GM19240 (cell line): ENCODE measurements at regions not wholly inside any gene's neighbourhood (a gene's known extent, or its start where the extent isn't known, plus 50 kb on each side); places are given as distances from the start of the nearest gene placed in this dataset.
"Not testable (repeated sequence)": the region's sequence is repeated elsewhere in the genome, so short reads cannot be mapped to it uniquely, and the experiment has no call there.

Experiments
- DNase-seq: peaks from one replicate; pipeline ENCODE4 v3.0.0; 2011; ENCODE audit warnings: low spot score; ENCODE audit not compliant: insufficient read length

DNA sequence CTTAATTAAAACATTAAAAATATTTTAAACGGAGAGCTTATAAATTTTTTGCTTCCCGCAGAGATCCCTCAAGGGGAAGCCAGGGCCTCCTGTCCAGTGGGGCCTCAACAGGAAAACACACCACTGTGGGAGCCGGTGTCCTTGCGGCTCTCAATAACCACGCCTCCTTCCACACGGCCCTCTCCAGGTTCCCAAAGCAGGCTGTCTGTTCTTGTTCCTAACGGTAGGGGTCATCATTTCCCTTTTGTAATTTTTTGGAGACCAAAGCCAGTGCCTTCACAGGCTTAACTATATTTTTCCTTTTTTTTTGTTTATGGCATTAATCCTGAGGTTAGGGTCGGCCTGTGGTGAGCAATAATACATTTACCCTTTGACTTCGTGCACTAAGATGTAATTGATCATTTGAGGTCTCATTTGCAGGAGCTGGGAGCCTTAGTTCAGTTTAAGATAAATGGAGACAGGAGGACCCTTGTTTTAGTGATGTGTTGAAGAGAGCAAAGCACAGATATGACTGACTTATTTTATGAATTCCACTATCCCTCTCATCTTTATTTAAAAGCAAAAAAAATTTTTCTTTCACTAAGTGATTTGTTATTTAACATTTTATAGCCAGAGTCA is 77.5 kb upstream of the N4BP1 start:
- peak; percentile 53 for DNase-seq

GRCh38 chr16:48684148-48684547 is 74.2 kb upstream of the N4BP1 start:
- no peak for DNase-seq

GRCh38 chr16:48682971-48683370 is 73.0 kb upstream of the N4BP1 start:
- no peak for DNase-seq

DNA sequence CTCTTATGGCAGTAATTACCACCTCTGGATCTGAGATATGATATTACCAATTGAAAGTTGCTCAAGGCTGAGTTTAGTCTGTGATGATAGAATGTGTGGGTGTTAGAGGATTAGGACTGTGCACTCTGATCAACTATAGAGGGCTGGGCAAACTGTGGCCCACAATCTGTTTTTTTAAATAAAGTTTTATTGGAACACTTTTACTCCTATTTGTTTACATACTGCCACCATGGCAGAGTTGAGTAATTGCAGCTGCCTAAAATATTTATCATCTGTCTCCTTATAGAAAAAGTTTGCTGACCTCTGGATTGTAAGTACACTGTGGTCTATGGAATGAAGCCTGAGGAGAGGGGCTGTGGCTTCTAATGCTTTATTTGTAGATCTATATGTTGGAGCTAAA is 71.5 kb upstream of the N4BP1 start:
- DNase-seq = no peak

- DNase-seq = no peak
Measured at GRCh38 chr16:48680881-48681280, 70.9 kb upstream of the N4BP1 start.

DNA sequence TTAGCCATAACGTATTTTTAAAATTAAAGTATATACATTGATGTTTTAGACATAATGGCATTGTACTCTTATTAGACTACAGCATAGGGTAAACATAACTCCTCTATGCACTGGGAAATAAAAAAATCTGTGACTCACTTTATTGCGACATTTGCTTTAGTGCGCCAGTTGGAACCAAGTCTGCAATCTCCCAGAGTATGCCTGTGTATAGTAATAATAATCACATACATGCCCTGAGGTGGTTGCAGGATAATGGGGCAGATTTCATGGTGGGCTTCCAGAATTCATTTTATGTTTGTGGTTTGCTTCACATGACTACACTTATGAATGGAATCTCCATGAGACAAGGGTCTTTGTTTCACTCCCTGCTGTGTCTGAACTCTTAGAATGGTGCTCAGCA is 66.9 kb upstream of the N4BP1 start:
- no peak for DNase-seq

GRCh38 chr16:48668184-48668583 is 58.2 kb upstream of the N4BP1 start:
- DNase-seq = not testable (repeated sequence)

DNA sequence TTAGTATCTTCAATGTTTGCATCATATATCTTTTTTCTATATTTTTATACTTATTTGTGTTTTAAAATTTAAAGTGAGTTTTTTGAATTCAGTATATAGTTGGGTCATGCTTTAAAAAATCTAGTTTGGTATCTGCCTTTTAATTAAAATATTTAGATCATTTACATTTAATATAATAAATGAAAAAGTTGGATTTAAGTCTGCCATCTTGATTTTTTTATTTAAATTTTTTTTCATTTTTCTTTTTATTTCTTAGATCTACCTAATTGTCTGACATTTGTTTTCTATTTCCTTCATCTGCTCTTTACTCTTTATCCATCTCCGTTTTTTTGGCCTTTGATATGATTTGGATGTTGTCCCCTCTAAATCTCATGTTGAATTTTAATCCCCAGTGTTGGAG is 50.0 kb upstream of the N4BP1 start:
- DNase-seq = no peak
